ENCODE measurements at regions not wholly inside any gene's neighbourhood (a gene's known extent, or its start where the extent isn't known, plus 50 kb on each side); places are given as distances from the start of the nearest gene placed in this dataset.
A peak's percentile ranks its signal among the peaks of the same experiment; 100 is the strongest.

- DNase-seq (ENCODE audit: low read depth), result no peak
Observed at GRCh38 chr6:19037607-19038006, 650.5 kb downstream of the RNF144B start.

- no peak for DNase-seq (ENCODE audit: low read depth)
Observed at GRCh38 chr6:19039287-19039686, 652.1 kb downstream of the RNF144B start.

- no peak for DNase-seq (ENCODE audit: low read depth)
Observed at GRCh38 chr6:19041906-19042305, 654.8 kb downstream of the RNF144B start.

DNA sequence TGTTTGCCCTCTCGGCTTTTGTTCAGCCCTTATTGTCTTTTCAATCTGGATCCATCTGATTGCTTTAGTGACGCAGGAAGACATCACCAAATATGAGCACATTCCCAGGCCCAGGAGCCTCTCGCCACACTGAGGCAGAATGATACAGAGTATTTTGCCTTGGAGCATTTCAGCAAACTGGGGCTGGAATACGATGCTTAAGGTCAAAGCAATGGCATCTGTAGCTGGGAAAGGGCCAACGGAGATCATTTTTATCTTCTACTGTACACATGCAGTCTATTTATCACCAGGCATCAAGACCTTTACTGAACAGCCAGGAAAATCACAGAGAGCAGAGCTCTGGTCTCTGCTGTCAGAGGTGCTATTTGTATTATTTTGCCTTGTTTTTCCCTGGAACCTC is 655.3 kb downstream of the RNF144B start:
- no peak for DNase-seq (ENCODE audit: low read depth)

GRCh38 chr6:19050765-19051164 is 663.6 kb downstream of the RNF144B start:
- DNase-seq (ENCODE audit: low read depth), result no peak

GRCh38 chr6:19052219-19052618 is 665.1 kb downstream of the RNF144B start:
- DNase-seq (ENCODE audit: low read depth), result peak; percentile 50

GRCh38 chr6:19059102-19059501 is 672.0 kb downstream of the RNF144B start:
- no peak for DNase-seq (ENCODE audit: low read depth)

GRCh38 chr6:19067165-19067564 is 680.0 kb downstream of the RNF144B start:
- DNase-seq (ENCODE audit: low read depth), result no peak

DNA sequence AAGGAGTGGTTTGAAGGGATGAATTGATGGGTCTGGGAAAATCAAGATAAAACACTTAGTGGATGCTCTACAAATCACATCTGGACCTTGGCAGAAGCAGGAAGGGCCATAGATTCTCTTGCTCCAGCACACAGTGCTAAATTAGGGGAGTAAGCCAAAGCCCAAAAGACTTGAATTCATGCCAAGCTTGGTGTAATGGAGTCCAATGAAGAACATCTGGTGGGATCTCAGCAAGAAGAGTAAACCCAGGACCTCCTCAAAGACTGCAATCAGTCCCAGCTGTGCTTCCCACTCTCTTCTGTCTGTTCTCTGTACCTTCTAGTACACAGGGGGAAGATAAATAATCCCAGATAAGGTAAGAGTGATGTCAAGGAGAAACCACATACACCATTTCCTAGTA is 683.4 kb downstream of the RNF144B start:
- no peak for DNase-seq (ENCODE audit: low read depth)

DNA sequence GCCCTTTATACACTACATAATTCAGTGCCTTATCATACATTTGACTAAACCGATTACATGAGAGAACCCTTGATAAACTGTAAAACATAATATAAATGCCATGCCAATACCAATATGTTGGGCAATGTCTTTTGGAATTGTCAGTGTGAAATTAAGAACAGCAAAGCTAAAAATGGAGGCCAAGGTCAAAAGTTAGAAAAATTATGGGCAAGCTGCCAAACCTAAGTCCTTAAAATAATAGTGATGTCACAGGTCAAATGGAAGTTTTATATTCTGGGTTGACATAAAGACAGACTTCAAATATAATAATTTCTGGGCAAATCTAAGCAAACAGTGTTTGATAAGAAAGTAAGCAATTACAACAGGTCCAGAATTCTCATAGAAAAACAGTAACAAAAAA is 696.7 kb downstream of the RNF144B start:
- no peak for DNase-seq (ENCODE audit: low read depth)

DNA sequence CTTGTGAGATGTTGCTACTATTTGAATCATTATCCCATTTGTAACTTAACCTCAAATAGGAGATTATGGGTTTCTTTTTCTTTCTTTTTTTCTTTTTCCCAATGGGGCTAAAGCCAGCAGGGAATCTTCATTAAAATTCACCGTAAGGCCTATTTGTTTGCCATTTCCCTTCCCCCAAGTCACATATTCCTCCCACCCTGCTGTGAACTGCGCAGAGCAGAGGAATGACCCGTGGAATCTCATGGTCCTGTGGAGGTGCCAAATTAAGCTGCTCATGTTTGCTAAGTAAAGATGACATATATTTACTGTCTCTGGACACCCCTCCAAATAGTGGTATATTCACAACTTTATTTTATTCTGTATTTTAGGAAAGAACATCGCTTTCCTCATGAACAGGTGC is 699.3 kb downstream of the RNF144B start:
- DNase-seq (ENCODE audit: low read depth), result no peak

DNA sequence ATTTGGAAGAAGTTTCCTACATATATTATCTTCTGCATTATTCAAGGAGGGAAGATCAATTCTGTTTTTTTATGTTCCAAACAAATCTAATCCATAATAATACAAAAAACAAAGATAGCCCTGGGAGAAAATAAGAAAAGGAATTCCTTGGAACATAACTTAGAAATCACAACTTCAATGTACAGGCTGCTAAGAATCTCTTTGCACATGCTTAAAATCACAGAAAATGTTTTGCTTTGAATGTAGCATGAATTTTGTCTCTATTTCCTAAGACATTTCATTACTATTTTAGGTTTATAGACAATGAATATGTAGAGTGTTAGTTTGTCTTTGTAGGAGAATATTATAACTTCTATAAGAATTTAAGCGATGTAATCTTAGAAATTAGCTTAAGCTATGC is 700.1 kb downstream of the RNF144B start:
- no peak for DNase-seq (ENCODE audit: low read depth)

GRCh38 chr6:19087897-19088296 is 700.7 kb downstream of the RNF144B start:
- DNase-seq (ENCODE audit: low read depth), result no peak

DNA sequence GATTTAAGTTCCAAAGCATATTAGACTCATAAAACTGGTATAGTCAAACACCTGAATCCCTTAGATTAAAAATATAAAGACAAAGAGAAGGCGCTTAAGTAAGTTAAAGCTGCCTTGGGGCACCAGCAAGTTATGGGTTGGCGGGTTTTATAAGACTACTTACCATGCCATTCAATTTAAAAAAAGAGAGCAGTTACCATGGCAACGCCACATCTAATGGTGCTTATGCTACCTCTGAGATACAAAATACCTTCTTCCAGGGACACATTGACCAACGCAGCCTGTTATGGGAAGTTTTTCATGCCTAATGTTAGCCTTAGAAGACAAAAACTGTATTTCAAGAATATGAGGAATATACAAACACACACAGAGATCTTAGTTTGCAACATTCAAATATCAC is 713.6 kb downstream of the RNF144B start:
- DNase-seq (ENCODE audit: low read depth), result no peak

GRCh38 chr6:19102936-19103335 is 715.8 kb downstream of the RNF144B start:
- no peak for DNase-seq (ENCODE audit: low read depth)

DNA sequence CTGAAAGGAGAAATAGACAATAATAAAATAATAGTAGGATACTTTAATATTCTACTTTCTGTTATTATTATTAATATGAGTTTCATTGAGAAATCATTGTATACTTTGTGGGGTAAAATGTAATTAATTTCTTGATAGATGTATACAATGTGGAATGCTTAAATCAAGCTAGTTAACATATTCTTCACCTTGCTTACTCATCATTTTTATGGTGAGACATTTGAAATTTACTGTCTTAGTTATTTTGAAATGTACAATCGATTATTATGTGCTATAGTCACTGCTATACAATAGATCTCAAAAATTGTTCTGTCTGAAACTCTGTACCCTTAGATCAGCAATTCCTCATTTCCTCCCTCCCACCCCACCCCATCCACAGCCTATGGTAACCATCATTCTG is 720.3 kb downstream of the RNF144B start:
- DNase-seq (ENCODE audit: low read depth), result no peak

GRCh38 chr6:19121521-19121920 is 715.6 kb upstream of the ID4 start:
- no peak for DNase-seq (ENCODE audit: low read depth)

- DNase-seq (ENCODE audit: low read depth), result no peak
Observed at GRCh38 chr6:19127081-19127480, 710.1 kb upstream of the ID4 start.

- DNase-seq (ENCODE audit: low read depth), result no peak
Observed at GRCh38 chr6:19128701-19129100, 708.5 kb upstream of the ID4 start.

- DNase-seq (ENCODE audit: low read depth), result no peak
Observed at GRCh38 chr6:19135706-19136105, 701.5 kb upstream of the ID4 start.

- no peak for DNase-seq (ENCODE audit: low read depth)
Observed at GRCh38 chr6:19137505-19137904, 699.7 kb upstream of the ID4 start.

DNA sequence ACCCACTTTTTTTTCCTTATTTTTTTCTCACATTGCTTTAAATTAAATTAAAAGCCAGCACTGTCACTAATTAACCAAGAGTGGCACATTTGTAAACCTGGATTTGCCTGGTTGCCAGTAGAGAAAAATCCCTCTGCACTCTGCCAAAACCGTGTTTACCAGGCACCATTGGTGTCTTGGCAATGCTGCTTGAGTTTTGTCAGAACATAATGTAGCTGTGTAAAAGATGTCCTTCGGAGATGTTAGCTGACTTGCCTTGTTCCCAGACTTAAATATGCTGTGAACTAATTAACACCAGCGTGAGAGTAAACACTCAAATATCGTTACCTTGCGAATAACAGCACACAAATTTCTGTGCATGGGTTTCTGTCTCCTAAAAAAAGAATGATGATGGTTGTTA is 694.9 kb upstream of the ID4 start:
- no peak for DNase-seq (ENCODE audit: low read depth)

DNA sequence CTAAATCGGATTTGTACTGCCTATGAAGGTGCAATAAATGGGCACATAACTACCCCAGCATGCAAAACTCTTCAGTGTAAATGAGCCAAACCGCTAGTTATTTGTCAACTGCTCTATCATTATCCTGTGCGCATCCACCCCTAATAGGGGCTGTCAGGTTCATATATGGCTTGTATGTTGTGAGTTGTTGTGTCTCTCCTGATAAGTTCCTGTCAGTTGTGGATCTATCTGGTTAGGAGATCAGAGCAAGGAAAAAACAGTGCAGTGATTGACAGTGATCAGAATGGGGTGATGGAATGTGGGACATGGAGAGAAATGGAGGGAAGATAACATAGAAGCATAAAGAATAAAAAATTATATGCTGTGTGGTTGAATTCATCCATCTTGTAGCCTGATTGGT is 686.9 kb upstream of the ID4 start:
- DNase-seq (ENCODE audit: low read depth), result no peak

GRCh38 chr6:19153270-19153980 is 683.7 kb upstream of the ID4 start:
- DNase-seq (ENCODE audit: low read depth), result peak; percentile 17

DNA sequence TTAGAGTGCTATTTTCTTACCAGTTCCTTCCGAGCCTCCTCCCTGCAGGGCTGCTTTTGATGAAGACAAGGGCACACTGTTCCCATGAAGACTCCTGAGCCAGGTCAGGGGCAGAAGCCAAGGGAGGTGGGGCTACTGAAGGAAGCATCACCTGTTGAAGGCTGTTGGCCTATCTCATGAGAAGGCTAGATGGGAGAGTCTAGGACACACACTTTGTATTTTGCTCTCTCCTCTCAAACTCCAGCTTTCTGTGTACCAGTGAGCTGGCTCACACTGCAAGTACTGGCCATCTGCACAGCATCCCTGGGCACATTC is 683.2 kb upstream of the ID4 start:
- no peak for DNase-seq (ENCODE audit: low read depth)

Data from iris pigment epithelial cell (primary cell).